ENCODE measurements at regions not wholly inside any gene's neighbourhood (a gene's known extent, or its start where the extent isn't known, plus 50 kb on each side); places are given as distances from the start of the nearest gene placed in this dataset.

DNA sequence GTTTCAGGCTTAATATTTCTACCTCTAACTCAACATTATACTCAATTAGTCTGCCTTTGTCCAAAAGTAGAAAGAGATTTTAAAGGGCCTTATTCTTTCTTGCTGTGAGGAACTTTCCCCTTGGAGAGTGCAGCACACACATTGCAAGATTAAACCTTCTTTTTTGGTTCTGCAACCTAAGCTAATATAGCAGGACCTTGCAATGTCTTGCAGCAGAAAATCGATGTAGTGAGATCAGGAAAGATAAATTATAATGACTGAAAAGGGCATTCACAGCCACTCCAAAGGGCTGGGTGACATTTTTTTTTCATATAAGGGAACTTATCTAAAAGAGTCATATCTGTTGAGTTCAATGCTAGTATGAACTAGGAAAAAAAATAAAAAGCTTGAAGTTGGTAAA, 422.7 kb upstream of the ADAMTS16 start:
- TF ChIP-seq, protein P1, sequence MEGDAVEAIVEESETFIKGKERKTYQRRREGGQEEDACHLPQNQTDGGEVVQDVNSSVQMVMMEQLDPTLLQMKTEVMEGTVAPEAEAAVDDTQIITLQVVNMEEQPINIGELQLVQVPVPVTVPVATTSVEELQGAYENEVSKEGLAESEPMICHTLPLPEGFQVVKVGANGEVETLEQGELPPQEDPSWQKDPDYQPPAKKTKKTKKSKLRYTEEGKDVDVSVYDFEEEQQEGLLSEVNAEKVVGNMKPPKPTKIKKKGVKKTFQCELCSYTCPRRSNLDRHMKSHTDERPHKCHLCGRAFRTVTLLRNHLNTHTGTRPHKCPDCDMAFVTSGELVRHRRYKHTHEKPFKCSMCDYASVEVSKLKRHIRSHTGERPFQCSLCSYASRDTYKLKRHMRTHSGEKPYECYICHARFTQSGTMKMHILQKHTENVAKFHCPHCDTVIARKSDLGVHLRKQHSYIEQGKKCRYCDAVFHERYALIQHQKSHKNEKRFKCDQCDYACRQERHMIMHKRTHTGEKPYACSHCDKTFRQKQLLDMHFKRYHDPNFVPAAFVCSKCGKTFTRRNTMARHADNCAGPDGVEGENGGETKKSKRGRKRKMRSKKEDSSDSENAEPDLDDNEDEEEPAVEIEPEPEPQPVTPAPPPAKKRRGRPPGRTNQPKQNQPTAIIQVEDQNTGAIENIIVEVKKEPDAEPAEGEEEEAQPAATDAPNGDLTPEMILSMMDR (conservative IDR thresholded peaks at IDR 0.05): no peak
- no peak overlapping the region for H3K14ac ChIP-seq (ENCODE audit: insufficient read depth, low read length)
- H4K8ac ChIP-seq (replicated peaks; ENCODE audit: insufficient read length, low read depth, low read length): no peak overlapping the region
- H2BK12ac ChIP-seq (ENCODE audit: insufficient read length, low read depth, low read length): no peak overlapping the region
- no peaks in the 10 kb centered on the region for H3K27me3 ChIP-seq (ENCODE audit: insufficient read depth, low read length)
- no peak overlapping the region for H2BK15ac ChIP-seq (ENCODE audit: low read depth, low read length)
- H3K4me1 ChIP-seq (ENCODE audit: insufficient read depth, low read length): no peaks in the 10 kb centered on the region
- no peak overlapping the region for H2AK5ac ChIP-seq (ENCODE audit: insufficient read length, low read length)
- H3K9me3 ChIP-seq (ENCODE audit: control insufficient read depth, low read depth, low read length): no peaks in the 10 kb centered on the region
- no peaks in the 10 kb centered on the region for H3K23me2 ChIP-seq (ENCODE audit: insufficient read length, low read depth, low read length, poor library complexity, severe bottlenecking)
- Mint-ChIP-seq H3K4me3 (no peak overlapping the region), H3K9me3 (peaks cover 4 to 6% of the 10 kb centered on the region in 2 experiments; a peak in 4 of 5 replicates), H3K27me3 (ENCODE audit: low read depth) (peaks cover 4% of the 10 kb centered on the region), H3K36me3 (ENCODE audit: insufficient read depth in 1 of 3, low read depth in 3 of 3) (no peaks in the 10 kb centered on the region), H3K27ac (no peak overlapping the region), H3K4me1 (no peaks in the 10 kb centered on the region)
- no peak overlapping the region for H3K4me2 ChIP-seq (ENCODE audit: insufficient read depth, insufficient read length, low read length)
- H4K20me1 ChIP-seq (ENCODE audit: control insufficient read depth, insufficient read depth, insufficient read length): no peaks in the 10 kb centered on the region
- no peak overlapping the region for H3K9ac ChIP-seq (ENCODE audit: extremely low read depth, insufficient read length, low read length)
- H3K18ac ChIP-seq (ENCODE audit: insufficient read length, low read depth, low read length): no peak overlapping the region
- H3K79me1 ChIP-seq (ENCODE audit: insufficient read depth, low read depth, low read length, poor library complexity, severe bottlenecking): no peaks in the 10 kb centered on the region
- no peak for DNase-seq
- WGBS (ENCODE audit: extremely low coverage, insufficient read length, low lambda C conversion rate): no CpG with 5 or more reads among the region's 1 CpG
- H3K27ac ChIP-seq (ENCODE audit: insufficient read length, low read depth, low read length): no peak overlapping the region
- H2AFZ ChIP-seq (ENCODE audit: low read length): no peak overlapping the region
- no peak overlapping the region for H3K56ac ChIP-seq (ENCODE audit: insufficient read length, low read depth, low read length)
- no peaks in the 10 kb centered on the region for H3K79me2 ChIP-seq (ENCODE audit: insufficient read depth, low read length)
- H3K4ac ChIP-seq (ENCODE audit: low read depth, low read length): no peak overlapping the region
- no peak overlapping the region for H2BK5ac ChIP-seq (ENCODE audit: insufficient read length, low read length)
- no peak overlapping the region for H2BK20ac ChIP-seq (ENCODE audit: low read depth, low read length, poor library complexity, severe bottlenecking)
- H2BK120ac ChIP-seq (ENCODE audit: low read depth, low read length, poor library complexity, severe bottlenecking): no peak overlapping the region
- no peak overlapping the region for H3T11ph ChIP-seq (ENCODE audit: low read length)
- no peak overlapping the region for H4K91ac ChIP-seq (ENCODE audit: insufficient read length, low read depth, low read length)
- H4K5ac ChIP-seq (ENCODE audit: insufficient read length, low read depth, low read length): no peak overlapping the region
- H3K23ac ChIP-seq (ENCODE audit: insufficient read length, low read depth, low read length): no peak overlapping the region

Data from H9 (cell line).